LNCaP clone FGC (cell line): ENCODE measurements at regions not wholly inside any gene's neighbourhood (a gene's known extent, or its start where the extent isn't known, plus 50 kb on each side); places are given as distances from the start of the nearest gene placed in this dataset.

Experiments used
- DNase-seq: peaks from one replicate; pipeline ENCODE4 v3.0.0-alpha.2; 2011; ENCODE audit warnings: low read depth
- H3K4me3 ChIP-seq: 2 replicates; pipeline ENCODE4 v1.5.1; 2011; ENCODE audit warnings: mild to moderate bottlenecking, low read depth, low read length, control low read depth
- CTCF ChIP-seq: IDR thresholded peaks from 2 replicates; pipeline ENCODE4 v1.5.1; 2012; ENCODE audit warnings: mild to moderate bottlenecking; ENCODE audit not compliant: control insufficient read depth, insufficient read depth; ENCODE audit errors: extremely low read depth

- no peak for DNase-seq
- TF ChIP-seq CTCF, result no peak
Measured at GRCh38 chr12:75706786-75707605, 195.6 kb upstream of the KRR1 start.

DNA sequence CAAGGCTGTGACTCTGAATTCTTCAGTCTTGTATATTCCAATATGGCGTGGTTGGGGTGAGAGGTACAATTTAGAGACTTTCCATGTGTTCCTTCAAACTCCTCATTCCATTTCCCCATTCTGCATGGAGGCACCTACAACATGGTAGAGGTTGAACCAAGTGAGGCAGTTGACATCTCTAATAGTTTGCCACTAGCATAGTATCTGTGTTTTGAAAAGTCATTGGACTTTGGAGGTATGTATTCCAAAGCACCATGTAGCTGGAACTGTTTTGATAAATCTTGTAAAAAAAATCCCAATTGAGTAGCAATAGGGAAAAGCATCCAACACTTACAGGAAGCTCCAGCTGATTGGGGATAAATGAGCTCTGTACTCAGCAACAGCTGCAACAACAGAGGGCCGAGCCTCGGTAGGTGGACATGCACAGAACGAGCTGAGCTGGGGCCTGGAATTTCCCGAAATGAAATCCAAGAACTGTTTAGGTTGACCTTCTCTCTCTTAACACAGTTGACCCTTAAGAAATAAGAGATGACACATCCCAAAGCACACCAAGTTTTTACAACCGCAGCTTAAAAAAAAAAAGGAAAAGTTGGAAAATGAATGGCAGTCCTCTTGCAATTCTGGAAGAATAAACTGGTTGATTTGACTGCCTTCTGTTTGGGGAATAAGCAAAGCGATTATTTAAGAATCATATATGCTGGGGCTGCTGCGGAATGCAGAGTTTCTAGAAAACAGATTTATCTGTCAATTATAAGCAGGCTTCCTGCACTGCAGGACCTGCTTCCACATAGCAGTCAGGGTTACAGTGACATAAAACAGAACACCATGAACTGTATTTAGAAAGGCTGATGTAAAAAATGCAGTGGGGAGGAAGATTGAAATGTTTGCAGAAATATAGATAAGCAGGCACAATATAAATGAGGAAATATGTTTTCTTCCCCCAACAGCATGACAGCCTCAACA, 194.6 kb upstream of the KRR1 start:
- no peak for DNase-seq
- H3K4me3 ChIP-seq, result no peak overlapping the region
- no peak for TF ChIP-seq CTCF

More at GRCh38 chr12:75706786-75707605, 195.6 kb upstream of the KRR1 start:
- no peak overlapping the region for H3K4me3 ChIP-seq

GRCh38 chr12:75704664-75705063, 193.3 kb upstream of the KRR1 start:
- DNase-seq, result no peak
- H3K4me3 ChIP-seq, result no peak overlapping the region
- TF ChIP-seq CTCF, result no peak

DNA sequence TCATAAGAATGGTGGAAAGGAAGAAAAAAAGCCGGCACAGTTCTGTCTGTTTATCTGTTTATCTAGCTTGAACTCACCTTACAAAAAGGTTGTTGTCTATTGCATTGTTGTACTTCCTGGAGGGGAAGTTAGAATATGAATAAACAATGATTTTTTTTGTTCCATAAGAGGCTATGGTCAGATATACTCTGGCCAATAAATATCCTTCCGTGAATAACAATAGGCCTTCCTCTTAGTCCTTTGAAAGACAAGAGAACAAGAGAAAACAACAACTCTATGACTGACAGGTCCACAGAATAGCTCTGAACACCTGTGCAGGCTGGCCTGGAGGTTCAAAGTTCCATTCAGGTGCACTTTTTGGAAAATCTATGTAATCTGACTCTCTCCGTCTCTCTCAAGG, 192.8 kb upstream of the KRR1 start:
- no peak for DNase-seq
- no peak overlapping the region for H3K4me3 ChIP-seq
- TF ChIP-seq CTCF, result no peak

DNA sequence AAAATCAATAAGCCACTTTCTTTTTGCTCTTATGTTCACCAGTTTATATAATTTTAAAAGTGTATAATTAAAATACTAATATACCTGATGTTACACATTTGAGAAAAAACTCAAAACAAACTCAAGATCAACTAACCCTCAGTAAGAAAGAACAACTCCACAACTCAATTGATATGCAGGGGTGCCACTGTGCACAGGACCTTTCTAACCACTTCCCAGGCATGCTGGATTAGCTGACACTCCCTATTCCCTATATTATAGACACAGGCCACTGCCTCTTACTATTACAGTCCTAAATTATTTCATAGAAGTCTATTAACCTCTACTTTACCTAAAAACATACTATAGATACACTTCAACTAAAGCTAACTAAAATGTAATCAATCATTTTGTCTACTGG, 191.7 kb upstream of the KRR1 start:
- no peak for TF ChIP-seq CTCF
- no peak overlapping the region for H3K4me3 ChIP-seq
- no peak for DNase-seq

GRCh38 chr12:75702477-75703093, 191.2 kb upstream of the KRR1 start:
- no peak overlapping the region for H3K4me3 ChIP-seq
- TF ChIP-seq CTCF, result no peak
- DNase-seq, result no peak
